CD4-positive, alpha-beta T cell treated with Interleukin-4 for 1 hour (primary cell): ENCODE measurements at regions not wholly inside any gene's neighbourhood (a gene's known extent, or its start where the extent isn't known, plus 50 kb on each side); places are given as distances from the start of the nearest gene placed in this dataset.
"Not testable (repeated sequence)": the region's sequence is repeated elsewhere in the genome, so short reads cannot be mapped to it uniquely, and the experiment has no call there.

Source experiments
- DNase-seq, 2 donors: peaks; one replicate each; pipeline ENCODE4 v3.0.0-alpha.2; 2020 to 2022

DNA sequence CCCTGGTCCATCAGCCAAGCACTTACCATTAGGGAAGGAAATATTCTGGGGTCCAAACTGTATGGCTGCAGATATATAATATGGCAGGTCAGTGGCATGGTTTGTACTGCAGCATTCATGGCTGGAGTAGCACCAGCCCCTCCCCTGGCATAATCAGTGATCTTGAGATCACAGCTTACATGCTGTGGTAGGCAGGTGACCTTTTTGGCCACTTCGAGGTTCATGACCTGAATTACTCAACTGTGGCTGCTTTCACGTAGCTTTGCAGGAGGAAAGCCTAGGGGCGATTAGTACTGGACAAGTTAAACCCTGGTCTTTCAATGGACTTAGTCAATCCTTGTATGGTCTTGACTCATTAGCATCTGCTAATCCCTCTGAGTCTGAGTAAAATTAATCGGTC is 169.8 kb downstream of the SPRY2 start:
- no peak for DNase-seq

DNA sequence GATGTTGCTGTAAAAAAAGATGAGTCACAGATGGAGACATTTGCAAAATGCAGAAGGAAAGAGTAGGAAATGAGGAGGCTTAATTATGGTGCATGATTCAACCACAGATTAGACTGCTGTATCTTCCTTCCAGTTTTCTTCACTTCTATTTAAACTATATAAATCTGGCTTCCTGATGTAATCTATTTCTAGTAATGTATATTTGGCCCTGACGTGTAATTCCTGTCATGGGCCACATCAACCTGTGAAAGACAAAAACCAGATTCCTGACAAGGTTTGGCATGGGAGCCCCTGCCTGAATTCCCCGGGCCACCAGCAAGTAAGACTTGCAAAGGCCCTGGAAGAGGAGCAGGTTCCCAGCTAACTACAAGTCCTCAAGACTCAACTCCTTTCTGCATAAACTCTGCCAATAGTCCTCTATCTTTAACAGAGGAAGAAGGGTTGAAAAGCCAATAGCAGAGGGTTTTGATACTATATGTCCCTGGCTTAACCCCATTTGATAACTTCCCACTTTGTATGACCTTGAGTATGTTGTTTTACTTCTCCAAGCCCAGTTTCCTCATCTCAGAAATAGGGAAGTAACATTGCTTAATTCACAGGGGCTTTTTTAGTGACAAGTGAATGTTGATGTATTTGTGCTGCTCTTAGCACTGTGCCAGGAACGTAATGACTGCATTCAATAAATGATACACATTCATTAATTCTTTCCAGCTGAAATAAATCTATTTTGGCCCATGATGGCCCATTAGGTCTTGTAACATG is 172.7 kb downstream of the SPRY2 start:
- peak in 1 of 2 donors; percentile 22 for DNase-seq

DNA sequence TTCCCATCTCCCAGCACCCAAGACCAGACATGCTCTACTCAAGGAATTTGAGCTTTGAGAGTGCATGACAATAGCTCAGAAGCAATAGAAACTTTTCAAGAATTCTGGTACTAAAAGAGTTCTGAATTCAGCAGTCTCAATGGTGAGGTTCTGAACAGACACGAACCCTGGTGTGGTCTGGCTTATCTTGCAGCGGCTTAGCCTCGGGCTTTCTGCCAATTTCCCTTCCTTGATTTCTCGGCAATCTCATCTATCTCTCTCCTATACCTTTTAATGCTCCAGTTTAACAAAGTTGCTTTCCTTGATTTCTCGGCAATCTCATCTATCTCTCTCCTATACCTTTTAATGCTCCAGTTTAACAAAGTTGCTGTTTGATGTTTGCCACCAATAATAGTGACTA is 174.6 kb downstream of the SPRY2 start:
- no peak for DNase-seq

DNA sequence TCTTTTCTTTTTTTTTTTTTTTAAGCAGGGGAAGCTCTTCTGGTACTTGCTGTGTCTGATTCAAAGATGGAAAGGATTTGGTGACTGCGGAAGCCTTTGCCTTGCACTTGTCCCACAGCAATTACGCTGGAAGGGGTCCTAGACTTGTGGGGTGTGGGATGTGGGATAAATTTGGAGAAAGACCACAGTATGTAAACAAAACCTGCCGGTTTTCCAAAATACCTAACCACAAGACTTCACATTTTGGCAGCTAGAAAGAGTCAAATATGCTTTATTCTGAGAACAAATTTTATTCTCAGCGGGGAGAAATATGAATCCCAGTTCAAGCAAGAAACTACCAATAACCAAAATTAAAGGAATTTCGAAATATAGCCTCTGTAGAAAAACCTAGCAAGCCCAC is 176.5 kb downstream of the SPRY2 start:
- no peak for DNase-seq

DNA sequence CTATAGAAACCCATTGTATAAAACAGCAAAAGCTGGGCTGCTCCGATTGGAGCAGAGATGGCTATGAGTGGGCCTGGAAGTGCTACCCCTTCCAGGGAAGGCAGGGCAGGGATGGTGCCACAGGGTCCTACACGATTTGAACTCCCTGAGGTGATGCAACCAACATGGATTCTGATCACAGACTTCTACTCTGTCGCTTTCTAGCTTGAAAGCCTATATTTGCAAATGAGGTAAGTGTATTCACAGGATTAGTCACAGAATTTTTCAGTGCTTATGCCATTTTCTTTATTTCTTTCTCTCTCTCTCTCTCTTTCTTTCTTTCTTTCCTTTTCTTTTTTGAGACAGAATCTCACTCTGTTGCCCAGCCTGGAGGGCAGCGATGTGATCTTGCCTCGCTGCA is 179.0 kb downstream of the SPRY2 start:
- DNase-seq: no peak

DNA sequence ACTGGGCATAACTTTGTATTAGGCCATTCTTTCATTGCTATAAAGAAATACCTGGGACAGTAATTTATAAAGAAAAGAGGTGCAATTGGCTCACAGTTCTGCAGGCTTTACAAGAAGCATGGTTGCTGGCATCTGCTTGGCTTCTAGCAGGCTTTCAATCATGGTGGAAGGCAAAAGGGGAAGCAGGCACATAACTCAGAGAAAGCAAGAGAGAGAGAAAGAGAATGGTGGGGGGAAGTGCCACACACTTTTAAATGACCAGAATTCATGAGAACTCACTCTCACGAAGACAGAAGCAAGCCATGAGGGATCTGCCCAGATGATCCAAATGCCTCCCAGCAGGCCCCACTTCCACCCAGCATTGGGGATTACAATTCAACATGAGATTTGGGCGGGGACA is 179.7 kb downstream of the SPRY2 start:
- DNase-seq: no peak

DNA sequence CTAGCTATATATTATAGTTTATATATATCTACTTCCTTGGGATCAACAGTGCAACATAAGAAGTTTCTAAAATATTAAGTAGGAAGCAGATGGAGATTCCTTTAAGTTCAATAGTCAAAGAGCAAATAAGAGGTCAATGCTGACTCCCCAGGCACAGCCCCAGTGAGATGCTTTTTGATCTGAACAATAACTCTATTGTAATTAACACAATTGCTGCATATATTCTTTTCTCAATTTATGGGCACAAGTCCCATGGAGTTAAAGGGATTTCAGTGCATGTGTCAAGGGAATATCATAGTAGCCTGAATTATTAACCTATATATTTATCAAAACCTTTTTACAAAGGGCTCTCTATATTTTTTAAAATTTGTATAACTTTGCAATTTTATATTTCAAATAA is 180.8 kb downstream of the SPRY2 start:
- no peak for DNase-seq

DNA sequence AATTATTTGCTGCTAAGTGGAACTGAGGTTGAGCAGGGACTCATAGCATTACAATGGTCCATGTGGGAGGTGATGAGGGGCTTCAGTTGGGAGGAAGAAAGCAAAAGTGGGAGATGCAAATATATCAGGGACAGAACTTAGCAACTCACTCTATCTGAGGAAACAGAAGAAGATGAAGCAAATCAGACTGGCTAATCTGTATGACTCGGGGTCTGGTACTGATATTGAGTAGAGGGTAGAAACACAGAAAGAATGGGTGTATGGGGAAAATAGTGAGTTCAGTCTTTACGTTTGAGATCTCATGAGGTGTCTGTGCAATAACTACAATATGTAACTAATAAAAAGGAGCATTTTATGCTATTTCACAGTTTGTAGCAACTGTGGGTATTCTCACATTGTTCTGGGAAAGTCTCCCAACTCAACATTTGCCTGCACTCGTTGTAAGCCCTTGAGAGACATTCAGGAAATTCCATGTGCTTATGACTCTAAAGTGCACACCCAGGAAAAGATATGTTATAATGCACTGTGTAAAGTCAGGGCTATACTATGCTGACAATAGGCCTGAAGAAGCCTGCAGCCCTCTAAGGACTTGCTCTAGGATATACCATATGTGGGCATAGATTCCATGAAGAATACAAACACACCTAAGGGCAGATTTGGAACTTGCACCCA is 183.5 kb downstream of the SPRY2 start:
- DNase-seq: no peak

DNA sequence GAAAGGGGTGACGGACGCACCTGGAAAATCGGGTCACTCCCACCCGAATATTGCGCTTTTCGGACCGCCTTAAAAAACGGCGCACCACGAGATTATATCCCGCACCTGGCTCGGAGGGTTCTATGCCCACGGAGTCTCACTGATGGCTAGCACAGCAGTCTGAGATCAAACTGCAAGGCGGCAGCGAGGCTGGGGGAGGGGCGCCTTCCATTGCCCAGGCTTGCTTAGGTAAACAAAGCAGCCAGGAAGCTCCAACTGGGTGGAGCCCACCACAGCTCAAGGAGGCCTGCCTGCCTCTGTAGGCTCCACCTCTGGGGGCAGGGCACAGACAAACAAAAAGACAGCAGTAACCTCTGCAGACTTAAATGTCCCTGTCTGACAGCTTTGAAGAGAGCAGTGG is 188.8 kb downstream of the SPRY2 start:
- not testable (repeated sequence) for DNase-seq

DNA sequence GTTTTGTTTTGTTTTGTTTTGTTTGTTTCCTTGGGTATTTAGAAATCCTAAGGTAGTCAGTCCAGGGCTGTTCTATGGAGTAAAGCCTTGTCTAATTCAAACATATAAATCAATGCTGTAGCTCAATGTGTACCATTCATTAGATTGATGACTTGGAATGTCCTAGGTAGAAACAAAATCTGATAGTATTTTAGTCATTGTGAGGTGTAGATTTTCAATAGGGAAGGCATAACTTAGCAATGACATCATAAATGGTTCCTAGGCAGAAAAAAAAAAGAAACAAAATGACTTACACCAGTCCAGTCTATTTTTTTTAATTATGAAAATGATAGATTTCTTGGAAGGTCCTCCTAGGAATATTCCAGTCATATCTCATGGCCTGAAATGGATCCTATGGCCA is 189.9 kb downstream of the SPRY2 start:
- DNase-seq: no peak

DNA sequence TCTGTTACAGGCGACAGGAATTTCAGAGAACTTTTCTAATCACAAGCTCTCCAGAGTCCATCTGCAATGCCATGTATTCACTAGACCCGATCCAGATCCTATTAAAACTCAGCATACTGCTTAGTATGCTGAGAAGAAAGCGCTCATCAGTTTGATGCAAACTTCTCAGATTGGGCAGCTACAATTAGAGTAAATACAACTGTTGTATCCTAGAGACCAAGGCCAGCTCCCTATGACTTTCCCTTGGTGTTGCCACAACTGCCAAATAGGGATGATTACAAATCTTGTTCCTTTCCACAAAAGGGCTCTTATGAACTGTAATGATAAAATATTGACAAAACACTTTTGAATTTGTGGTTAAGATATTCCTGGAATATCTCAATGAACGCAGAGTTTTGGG is 191.2 kb downstream of the SPRY2 start:
- DNase-seq: no peak

DNA sequence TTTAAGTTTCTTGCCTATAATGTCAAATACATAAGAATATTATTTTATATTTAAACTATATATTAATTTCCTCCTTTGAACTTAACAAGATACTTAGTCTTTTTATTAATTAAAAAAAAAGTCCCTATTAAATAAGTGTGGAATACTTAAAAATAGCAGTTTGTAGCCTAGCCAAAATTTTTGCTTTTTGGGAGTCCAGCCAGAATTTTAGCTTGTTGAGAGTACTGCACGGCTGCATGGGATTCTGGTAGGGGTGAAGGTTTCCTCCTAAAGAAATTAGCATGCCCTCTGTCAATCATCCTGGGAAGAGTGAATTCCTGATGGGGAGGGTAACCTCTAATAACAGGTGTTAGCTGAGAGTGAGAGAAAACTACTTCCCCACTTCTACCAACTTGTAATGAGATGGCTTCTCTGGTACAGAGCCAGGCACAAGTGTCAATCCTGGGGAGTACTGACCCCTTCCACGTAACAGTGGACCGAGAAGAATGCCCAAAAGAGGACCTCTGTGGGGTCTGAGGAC is 195.7 kb downstream of the SPRY2 start:
- DNase-seq: no peak

DNA sequence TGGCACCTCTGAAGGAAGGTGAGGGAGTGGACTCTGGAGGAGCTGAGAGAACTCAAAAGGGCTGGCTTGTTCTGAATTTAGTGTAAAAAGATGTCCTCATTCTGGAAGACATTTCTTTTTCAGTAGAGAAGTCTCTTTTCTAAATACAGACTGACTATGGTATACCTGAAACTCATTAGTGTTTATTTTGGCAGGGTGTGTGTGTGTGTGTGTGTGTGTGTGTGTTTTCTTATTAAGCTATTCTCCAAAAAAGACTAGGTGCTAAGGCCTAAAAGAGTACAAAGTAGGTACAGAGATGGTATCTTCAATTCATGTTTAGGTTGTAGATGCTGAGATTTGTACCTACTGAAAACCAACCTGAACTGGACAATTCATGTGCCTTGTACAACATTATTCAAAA is 196.4 kb downstream of the SPRY2 start:
- DNase-seq: no peak

DNA sequence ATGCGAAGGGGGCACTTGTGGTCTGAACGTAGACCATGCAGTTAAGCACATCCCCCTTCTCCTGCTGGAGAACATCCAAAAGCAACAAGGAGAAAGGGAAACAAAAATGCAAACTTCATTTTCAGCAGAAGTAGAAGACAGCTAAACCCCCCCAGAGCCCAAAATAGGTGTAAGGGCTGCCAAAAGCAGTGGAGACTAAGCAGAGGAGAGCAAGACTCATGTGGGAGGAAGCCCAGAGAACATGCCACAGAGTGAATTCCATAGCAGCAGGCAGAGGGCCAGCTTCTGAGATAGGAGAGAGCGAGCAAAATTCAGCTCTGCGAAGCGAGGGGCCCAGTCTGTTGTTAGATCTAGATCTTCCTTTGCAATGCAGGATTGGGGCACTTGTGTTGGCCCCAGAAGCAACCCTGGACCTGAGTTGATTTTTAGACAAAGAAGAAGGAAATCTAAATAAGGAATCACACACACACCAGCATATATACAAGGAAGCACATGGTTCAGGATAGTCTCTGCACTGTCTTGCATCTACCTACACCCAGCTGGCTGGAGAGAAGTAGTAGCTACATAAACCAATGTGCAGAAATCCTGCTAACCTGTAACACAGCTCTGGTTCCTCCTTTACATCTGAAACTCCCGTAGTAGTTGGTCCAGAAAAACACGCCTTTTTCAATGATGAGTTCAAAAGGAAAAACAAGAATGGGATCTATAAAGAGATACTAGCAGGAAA is 199.6 kb downstream of the SPRY2 start:
- DNase-seq: no peak

DNA sequence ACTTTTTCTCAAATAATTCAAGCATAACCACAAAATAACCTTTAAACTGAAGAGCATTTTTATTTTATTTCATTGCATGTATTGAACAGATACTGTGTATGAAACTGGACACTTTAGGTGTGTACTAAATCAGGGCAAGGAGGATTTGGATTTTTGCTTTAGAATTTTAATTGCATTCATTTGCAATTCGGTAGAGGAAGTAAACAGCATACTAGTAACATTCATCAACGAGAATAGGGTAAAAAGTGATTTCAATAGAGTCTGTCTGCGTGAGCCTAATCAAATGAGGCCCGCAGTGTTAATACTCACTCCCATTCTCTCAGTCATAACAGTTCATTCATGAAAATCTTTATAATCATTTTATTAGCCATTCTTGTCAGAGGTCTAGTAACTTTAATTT is 200.2 kb downstream of the SPRY2 start:
- DNase-seq: no peak

DNA sequence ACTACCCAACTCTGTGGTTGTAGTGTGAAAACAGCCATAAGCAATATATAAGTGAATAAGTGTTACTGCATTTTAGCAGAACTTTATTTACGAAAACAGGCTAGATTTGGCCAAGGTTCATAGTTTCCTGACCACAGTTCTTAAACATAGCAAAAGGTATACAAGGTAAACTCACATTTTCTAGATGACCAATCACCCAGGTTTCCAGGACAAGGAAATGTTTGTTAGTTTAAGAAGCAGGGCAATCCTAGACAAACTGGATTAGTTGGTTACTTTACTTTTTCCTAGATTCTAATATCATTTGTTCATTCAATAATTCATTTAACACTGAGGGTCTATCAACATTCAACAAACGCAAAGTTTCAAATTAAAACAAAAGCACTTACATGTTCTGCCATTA is 201.7 kb downstream of the SPRY2 start:
- no peak for DNase-seq

DNA sequence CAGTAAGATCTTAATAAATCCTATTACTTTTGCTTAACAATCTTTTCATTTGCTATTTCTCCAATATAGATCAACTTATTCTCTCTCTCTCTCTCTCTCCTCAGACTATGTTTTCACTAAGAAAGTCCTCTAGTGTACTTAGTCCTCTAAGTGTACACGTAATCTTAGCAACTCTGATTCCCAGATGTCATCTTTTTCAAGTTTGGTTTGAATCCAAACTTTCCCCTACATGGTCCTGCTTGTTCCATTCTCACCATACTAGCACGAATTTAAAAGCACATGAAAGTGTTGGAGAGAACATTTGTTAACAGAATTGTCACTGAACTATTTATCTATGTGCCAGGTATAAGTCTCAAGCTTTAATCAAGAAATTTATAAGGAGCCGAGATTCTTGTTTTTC is 202.9 kb downstream of the SPRY2 start:
- no peak for DNase-seq

DNA sequence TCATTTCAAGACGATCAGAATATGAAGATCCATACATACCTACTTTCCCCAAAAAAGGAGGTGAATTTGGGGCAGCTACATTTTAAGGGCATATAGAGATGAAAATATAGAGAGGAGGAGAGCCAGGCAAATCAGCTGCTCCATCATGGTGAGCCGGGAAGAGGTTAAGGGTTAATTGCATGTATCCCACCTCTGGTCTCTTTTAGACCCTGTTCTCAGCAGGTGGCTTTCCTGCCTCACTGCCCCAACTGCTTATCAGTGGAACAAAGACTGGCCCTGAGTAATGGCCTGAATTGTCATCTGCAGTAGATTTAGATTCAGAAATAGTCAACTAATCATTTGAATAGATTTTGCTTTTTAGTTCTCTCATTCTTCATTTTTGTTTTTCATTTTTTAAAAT is 206.6 kb downstream of the SPRY2 start:
- DNase-seq: no peak

DNA sequence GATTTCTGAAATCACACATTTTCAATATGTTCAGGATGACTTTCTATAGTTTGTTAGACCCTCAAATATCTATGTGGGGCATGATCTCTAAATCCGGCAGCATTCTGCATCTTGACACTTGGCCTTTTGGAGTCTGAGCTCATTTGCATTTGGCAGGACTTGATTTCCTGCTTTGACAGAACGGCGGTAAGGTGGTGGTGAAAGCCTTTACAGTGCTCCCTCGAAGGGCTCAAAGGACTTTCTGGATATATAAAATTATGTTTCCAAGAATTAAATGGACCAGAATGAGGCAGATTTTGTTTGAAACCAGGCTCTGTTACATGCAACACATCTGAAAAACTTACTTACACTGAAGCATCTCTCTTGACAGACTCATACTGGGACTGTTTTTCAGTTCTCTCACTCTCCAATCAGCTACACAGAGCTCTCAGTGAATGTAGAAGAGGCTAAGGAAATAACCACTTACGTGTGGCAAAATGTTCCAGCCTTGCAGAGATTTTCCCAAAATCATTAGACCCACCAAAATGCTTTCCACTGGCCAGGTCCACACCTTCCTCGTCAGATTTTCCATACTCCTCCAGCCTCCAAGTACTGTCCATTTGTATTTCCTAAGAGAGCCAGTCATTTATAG is 207.2 kb downstream of the SPRY2 start:
- no peak for DNase-seq

DNA sequence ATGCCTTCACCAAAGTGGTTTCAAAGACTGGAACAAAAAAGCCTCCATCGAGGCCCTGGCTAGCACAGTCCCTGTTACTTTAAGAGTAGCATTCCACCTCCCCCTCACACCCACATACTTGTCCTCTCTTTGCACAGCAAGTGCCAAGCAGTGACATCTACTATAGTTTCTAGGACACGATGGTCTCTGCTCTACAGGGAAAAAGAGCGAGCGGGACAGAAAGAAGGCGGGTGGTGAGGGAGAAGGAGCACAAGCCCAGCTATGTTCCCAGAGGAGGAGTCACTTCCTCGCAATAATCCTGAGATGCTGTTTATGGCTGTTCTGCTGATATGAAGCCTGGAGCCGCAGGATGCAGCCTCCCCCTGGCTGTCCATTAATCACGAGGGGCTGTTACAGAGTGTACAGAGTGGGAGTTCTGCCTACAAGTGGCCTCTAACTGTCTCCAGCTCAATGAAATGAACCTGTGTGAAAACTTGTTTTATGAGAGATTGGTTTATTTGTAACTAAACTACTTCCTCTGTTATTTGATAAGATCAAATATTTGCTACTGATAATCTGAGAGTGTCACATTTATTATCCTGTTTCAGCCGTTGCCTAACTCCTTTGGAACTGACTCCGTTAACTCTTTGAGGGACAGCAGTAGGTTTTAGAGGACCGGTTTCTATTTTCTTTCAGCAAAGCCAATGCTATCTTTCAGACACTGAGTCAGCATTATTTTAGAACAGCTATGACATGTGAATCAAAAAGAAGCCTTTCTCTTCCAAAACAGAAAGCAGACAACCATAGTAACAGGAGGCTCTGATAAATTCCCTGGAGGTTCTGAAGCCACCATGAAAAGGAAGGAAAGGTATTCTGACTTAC is 208.0 kb downstream of the SPRY2 start:
- DNase-seq: no peak

DNA sequence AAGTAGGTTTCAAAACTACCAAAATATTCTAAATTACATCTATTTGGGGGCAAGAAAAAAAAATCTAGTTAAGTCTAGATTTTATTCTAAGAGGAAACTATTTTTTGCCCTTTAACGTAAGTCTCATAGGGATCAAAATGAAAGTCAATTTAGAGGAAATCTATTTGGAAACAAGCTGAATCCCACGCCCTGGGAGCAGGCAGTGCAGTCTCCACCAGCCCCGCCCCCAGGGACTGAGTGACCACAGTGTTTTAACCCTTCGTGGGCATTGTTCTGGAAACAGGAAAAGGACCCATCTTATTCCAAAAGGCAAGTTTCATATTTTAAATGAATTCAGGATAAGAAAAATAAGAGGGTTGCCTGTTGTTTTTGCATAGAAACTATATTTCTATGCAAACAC is 209.7 kb downstream of the SPRY2 start:
- no peak for DNase-seq

DNA sequence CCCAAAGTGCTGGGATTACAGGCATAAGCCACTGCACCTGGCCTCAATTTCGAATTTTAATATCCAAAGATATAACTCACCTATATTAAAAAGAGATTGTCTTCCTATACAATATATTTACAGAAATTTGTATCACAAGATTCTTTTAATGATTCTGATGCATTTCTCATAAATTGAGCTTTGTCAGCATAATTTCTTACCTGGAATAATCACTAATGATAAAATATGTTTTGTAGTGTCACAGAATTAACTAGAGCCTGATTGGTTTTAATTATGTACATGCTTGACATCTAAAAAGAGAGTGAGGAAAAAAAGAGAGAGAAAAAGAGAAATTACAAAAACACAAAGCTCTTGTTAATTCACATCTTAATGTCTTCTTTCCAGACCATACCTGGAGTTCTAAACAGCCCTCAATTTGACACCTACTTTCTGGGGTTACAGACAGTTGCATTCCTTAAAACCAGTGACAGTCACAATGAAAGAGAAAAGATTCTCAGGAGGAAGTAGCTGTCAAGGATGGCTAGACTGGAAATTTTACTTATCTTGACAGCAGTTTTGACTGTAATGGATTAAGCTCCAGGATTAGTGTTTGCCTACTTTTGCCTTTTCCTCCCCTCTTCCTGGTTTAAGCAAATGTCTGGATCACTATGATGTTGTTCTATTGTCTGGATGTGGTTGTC is 214.4 kb downstream of the SPRY2 start:
- no peak for DNase-seq
